DND-41 (cell line): ENCODE measurements at regions not wholly inside any gene's neighbourhood (a gene's known extent, or its start where the extent isn't known, plus 50 kb on each side); places are given as distances from the start of the nearest gene placed in this dataset.
"Not testable (repeated sequence)": the region's sequence is repeated elsewhere in the genome, so short reads cannot be mapped to it uniquely, and the experiment has no call there.

ENCODE experiments used
- ATAC-seq: fragments of 200-7000 bp; cut with Tn5 transposase; 3 replicates; pipeline ENCODE4 v1.9.1; 2021; ENCODE audit warnings: low read depth; ENCODE audit not compliant: insufficient read depth
- DNase-seq: peaks from one replicate; pipeline ENCODE4 v3.0.0-alpha.2; 2020
- H2AFZ ChIP-seq: 2 replicates; pipeline ENCODE4 v1.6.0; 2012; ENCODE audit warnings: low read depth, low read length
- H3K27ac ChIP-seq: 2 replicates; pipeline ENCODE4 v1.5.1; 2012; ENCODE audit warnings: low read length, inconsistent platforms
- H3K27me3 ChIP-seq: fragments of 200-600 bp; sonication (generic); 2 replicates; pipeline ENCODE4 v1.6.0; 2012; ENCODE audit warnings: low read length, mild to moderate bottlenecking, inconsistent platforms; ENCODE audit not compliant: insufficient read depth, poor library complexity
- H3K36me3 ChIP-seq: 2 replicates; pipeline ENCODE4 v1.5.1; 2012; ENCODE audit warnings: low read length, inconsistent platforms; ENCODE audit not compliant: insufficient read depth
- H3K4me1 ChIP-seq: 2 replicates; pipeline ENCODE4 v1.5.1; 2012; ENCODE audit warnings: mild to moderate bottlenecking, low read length; ENCODE audit not compliant: insufficient read depth
- H3K4me2 ChIP-seq: 2 replicates; pipeline ENCODE4 v1.6.0; 2012; ENCODE audit warnings: mild to moderate bottlenecking, moderate library complexity, low read length, inconsistent platforms; ENCODE audit not compliant: insufficient read depth
- H3K4me3 ChIP-seq, 2 experiments: fragments of 200-600 bp in 1 of 2; shearing (Covaris generic) in 1 of 2; 2 replicates each; pipeline ENCODE4 v1.5.1; 2012 to 2016; ENCODE audit warnings: inconsistent platforms in 2 of 2, low read length in 2 of 2, mild to moderate bottlenecking in 2 of 2, low read depth in 1 of 2, moderate library complexity in 1 of 2
- H3K79me2 ChIP-seq: 2 replicates; pipeline ENCODE4 v1.6.0; 2012; ENCODE audit warnings: low read length, inconsistent platforms; ENCODE audit not compliant: insufficient read depth
- H3K9ac ChIP-seq: 2 replicates; pipeline ENCODE4 v1.6.0; 2012; ENCODE audit warnings: low read depth, mild to moderate bottlenecking, inconsistent platforms, low read length, moderate library complexity
- H3K9me3 ChIP-seq: 2 replicates; pipeline ENCODE4 v1.5.1; 2012; ENCODE audit warnings: low read length, moderate library complexity, mild to moderate bottlenecking, inconsistent platforms; ENCODE audit not compliant: insufficient read depth, severe bottlenecking
- H4K20me1 ChIP-seq: 2 replicates; pipeline ENCODE4 v1.6.0; 2012; ENCODE audit warnings: low read length; ENCODE audit not compliant: insufficient read depth
- EZH2 ChIP-seq: IDR thresholded peaks from 3 replicates; pipeline ENCODE4 v1.6.1; 2012; ENCODE audit warnings: borderline replicate concordance, low read depth, mild to moderate bottlenecking, moderate library complexity, low read length, inconsistent platforms; ENCODE audit not compliant: severe bottlenecking
- TF ChIP-seq, protein P1 (sequence below): IDR thresholded peaks from 2 replicates; pipeline ENCODE4 v1.5.1; 2012; ENCODE audit warnings: borderline replicate concordance, low read length, moderate library complexity, mild to moderate bottlenecking; ENCODE audit not compliant: poor library complexity, severe bottlenecking; ENCODE audit errors: extremely low read depth

DNA sequence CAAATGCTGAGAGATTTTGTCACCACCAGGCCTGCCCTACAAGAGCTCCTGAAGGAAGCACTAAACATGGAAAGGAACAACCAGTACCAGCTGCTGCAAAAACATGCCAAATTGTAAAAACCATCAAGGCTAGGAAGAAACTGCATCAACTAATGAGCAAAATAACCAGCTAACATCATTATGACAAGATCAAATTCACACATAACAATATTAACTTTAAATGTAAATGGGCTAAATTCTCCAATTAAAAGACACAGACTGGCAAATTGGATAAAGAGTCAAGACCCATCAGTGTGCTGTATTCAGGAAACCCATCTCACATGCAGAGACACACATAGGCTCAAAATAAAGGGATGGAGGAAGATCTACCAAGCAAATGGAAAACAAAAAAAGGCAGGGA lies 222.8 kb upstream of the CCL2 start:
- H3K9ac ChIP-seq, H3K4me2 ChIP-seq, DNase-seq: not testable (repeated sequence)

DNA sequence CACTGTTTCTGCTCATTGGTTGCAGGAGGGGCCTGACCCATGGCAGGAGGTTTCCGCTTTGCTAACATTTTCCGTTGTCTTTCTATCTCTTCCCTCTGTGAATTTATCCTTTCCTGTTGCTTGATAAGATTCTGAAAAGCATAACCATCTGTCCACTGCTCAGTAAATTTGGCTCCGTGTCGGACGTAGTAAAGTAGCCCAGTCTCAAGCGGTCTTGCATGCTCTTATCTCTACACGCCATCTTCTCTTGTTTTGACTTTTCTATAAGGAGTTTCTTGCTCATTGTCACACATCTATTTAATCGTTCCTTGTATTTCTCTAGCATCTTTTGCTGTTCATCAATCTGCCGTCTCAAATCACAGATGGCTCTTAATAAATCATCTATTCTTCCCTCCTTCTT lies 216.3 kb upstream of the CCL2 start:
- H3K4me2 ChIP-seq, H3K4me1 ChIP-seq, H3K9me3 ChIP-seq, ATAC-seq, DNase-seq, H2AFZ ChIP-seq, H3K27me3 ChIP-seq, H3K9ac ChIP-seq, H3K36me3 ChIP-seq, H4K20me1 ChIP-seq, H3K4me3 ChIP-seq, H3K79me2 ChIP-seq, H3K27ac ChIP-seq: not testable (repeated sequence)

More for the DNA sequence above, 222.8 kb upstream of the CCL2 start:
- H4K20me1 ChIP-seq, ATAC-seq, H3K79me2 ChIP-seq, H3K9me3 ChIP-seq, H3K27me3 ChIP-seq, H3K4me3 ChIP-seq, H2AFZ ChIP-seq, H3K4me1 ChIP-seq, H3K27ac ChIP-seq, H3K36me3 ChIP-seq: not testable (repeated sequence)

DNA sequence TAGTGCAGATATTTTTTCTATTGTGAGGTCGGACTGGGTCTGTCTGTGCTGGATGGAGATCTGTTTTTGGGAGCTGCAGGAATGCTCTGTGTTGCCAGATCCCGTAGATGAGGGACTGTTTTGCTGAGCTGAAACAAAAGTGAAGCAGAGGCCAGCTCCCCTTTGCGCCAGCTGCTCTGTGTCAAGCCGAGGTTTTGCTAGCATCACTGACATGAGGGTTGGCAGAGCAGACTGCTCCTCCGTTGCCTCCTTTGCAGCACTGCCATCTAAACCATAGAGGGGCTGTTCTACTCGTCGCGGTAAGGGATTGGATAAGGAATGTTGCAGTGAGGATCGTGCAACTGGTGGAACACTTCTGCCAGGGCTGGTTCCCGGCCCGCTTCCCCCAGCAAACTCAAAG lies 215.9 kb upstream of the CCL2 start:
- H4K20me1 ChIP-seq, H3K27ac ChIP-seq, H3K4me1 ChIP-seq, DNase-seq, H3K27me3 ChIP-seq, H3K4me2 ChIP-seq, H2AFZ ChIP-seq, H3K4me3 ChIP-seq, H3K79me2 ChIP-seq, H3K9me3 ChIP-seq, ATAC-seq, H3K36me3 ChIP-seq, H3K9ac ChIP-seq: not testable (repeated sequence)

DNA sequence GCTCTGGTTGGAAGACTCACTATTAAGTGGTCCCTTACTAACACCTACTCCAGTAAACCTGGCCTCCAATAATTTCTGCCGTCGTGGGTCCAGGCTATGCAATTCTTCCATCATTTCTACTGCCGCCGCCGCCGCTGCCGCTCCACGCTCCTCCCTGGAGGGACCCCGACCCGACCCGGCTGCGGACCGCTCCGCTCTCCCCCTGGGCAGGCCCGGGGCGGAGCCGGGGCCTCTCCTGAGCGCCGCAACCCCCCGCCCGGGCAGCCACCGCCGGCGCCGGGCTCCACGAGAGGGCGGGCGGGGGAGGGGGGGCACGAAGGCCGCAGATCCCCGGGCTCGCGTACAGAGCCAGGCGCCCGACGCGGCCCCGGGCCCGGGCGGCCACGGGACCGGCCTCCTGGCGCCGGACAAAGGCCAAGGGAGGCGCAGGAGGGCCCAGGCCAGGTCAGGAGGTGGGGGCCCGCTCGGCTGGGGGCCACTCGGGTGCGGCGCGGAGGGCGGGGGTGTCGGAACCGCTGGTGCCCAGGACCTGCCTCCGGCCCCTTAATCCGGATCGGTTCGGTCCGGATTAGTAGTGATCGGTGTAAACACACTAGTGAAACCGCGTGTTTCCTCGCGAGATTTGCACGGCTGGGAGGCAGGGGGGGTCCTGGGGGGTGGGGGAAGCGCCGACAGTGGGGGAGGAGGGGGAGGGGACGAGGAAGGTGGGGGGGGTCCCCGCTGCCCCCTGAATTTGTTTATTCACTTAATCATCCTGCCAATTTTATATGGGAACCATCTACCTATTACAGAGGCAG lies 215.1 kb upstream of the CCL2 start:
- H2AFZ ChIP-seq, H3K4me2 ChIP-seq, H3K9ac ChIP-seq, H3K27ac ChIP-seq, H3K4me1 ChIP-seq, H3K36me3 ChIP-seq, H3K4me3 ChIP-seq, H3K9me3 ChIP-seq, H4K20me1 ChIP-seq, H3K27me3 ChIP-seq, H3K79me2 ChIP-seq: not testable (repeated sequence)
- peak; percentile 83 for ATAC-seq
- DNase-seq = peak; percentile 47

DNA sequence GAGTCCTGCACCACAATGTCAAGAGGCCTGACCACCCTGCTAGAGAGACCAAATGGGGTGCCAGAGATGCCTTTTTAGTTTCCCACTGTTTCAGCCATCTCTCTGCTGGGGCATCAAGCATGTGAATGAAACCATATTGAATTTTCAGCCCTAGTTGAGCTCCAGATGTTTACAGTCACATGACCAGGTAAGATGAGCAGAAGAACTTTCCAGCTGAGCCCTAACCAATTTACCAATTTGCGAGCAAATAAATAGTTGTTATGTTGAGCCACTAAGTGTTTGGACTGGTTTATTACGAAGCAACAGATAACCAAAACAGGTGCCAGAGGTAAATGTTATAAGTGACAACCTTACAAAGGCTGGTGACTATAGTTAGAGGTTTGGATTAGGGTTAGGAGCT lies 209.1 kb upstream of the CCL2 start:
- TF ChIP-seq, protein P1, sequence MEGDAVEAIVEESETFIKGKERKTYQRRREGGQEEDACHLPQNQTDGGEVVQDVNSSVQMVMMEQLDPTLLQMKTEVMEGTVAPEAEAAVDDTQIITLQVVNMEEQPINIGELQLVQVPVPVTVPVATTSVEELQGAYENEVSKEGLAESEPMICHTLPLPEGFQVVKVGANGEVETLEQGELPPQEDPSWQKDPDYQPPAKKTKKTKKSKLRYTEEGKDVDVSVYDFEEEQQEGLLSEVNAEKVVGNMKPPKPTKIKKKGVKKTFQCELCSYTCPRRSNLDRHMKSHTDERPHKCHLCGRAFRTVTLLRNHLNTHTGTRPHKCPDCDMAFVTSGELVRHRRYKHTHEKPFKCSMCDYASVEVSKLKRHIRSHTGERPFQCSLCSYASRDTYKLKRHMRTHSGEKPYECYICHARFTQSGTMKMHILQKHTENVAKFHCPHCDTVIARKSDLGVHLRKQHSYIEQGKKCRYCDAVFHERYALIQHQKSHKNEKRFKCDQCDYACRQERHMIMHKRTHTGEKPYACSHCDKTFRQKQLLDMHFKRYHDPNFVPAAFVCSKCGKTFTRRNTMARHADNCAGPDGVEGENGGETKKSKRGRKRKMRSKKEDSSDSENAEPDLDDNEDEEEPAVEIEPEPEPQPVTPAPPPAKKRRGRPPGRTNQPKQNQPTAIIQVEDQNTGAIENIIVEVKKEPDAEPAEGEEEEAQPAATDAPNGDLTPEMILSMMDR = no peak
- TF ChIP-seq EZH2 = no peak
- Histone ChIP-seq H3K4me1 (no peaks in the 10 kb centered on the region), H3K79me2 (no peaks in the 10 kb centered on the region), H3K27ac (no peak overlapping the region), H3K4me3 (no peak overlapping the region), H3K36me3 (no peaks in the 10 kb centered on the region), H3K9ac (no peak overlapping the region), H3K4me2 (no peak overlapping the region), H3K9me3 (no peaks in the 10 kb centered on the region), H3K27me3 (no peaks in the 10 kb centered on the region), H4K20me1 (no peaks in the 10 kb centered on the region), H2AFZ (no peak overlapping the region)
- ATAC-seq = no peak
- no peak for DNase-seq
